ENCODE measurements at regions not wholly inside any gene's neighbourhood (a gene's known extent, or its start where the extent isn't known, plus 50 kb on each side); places are given as distances from the start of the nearest gene placed in this dataset.

DNA sequence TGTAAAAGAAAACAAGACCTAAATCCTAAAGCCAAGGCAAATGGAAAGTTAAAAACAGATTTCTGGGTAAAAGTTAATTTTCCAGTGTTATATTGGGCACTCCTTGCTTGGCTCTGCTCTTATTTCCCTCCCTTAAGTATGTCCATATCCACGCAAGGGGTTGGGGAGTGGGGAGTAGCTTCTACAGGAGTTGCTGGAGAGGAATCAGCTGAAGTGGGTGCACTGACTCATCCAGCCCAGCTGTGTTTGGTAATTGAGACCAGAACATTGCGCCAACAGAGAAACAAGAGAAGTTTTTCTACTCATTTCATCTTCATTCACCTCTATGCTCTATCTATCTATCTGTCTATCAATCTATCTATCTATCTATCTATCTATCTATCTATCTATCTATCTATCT is 298.4 kb upstream of the PDGFD start:
- H3K27ac ChIP-seq: no peak overlapping the region
- ChIA-PET POLR2A (ENCODE audit: low non-redundant PET) (no interaction called here), CTCF (no interaction called here)
- no peak for DNase-seq (ENCODE audit: low spot score)
- TF ChIP-seq, protein P1, sequence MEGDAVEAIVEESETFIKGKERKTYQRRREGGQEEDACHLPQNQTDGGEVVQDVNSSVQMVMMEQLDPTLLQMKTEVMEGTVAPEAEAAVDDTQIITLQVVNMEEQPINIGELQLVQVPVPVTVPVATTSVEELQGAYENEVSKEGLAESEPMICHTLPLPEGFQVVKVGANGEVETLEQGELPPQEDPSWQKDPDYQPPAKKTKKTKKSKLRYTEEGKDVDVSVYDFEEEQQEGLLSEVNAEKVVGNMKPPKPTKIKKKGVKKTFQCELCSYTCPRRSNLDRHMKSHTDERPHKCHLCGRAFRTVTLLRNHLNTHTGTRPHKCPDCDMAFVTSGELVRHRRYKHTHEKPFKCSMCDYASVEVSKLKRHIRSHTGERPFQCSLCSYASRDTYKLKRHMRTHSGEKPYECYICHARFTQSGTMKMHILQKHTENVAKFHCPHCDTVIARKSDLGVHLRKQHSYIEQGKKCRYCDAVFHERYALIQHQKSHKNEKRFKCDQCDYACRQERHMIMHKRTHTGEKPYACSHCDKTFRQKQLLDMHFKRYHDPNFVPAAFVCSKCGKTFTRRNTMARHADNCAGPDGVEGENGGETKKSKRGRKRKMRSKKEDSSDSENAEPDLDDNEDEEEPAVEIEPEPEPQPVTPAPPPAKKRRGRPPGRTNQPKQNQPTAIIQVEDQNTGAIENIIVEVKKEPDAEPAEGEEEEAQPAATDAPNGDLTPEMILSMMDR (conservative IDR thresholded peaks at IDR 0.05; ENCODE audit: low read depth): no peak

DNA sequence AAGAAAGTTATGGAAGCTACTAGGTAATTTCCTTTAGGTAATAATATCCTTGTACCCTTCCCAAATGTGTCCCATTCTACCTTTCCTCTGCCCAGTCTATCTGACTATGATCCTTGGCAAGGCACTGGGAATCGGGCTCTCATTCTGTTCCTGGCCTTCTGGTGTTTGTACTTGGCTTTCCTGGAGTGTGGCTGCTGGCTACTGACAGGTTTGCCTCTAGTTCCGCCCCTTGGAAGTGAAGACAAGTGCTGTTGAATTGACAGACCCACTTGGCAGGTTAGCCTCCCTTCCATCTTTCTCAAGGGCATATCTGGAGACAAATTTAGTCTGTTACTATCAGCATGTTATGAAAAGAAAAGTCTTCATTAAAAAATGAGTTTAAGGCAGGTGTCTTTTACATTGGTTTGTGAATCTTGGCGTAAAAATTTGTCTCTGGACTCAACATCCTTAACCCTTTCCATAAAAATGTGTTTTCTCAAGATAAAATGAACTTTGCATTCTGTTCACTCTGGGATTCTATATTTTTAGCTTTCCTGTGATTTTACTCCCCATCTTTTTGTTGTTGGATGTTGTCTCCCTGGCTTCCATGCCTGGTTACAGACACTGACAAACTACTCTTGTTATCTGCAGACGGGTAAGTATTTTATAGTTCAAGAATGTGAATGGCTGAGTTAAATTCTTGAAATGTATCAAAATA is 287.4 kb upstream of the PDGFD start:
- TF ChIP-seq, protein P1 (conservative IDR thresholded peaks at IDR 0.05; ENCODE audit: low read depth): no peak
- ChIA-PET CTCF (no interaction called here), POLR2A (ENCODE audit: low non-redundant PET) (interaction anchor here (0.6 kb wide), 1 partner anchor 130 kb away, joined by 3 read pairs; no protein-coding TSS in a partner anchor)
- H3K27ac ChIP-seq: no peak overlapping the region
- no peak for DNase-seq (ENCODE audit: low spot score)

GRCh38 chr11:104443387-104443786 is 279.4 kb upstream of the PDGFD start:
- ChIA-PET CTCF (no interaction called here), POLR2A (ENCODE audit: low non-redundant PET) (no interaction called here)
- H3K27ac ChIP-seq: no peak overlapping the region
- TF ChIP-seq, protein P1 (conservative IDR thresholded peaks at IDR 0.05; ENCODE audit: low read depth): no peak
- no peak for DNase-seq (ENCODE audit: low spot score)

DNA sequence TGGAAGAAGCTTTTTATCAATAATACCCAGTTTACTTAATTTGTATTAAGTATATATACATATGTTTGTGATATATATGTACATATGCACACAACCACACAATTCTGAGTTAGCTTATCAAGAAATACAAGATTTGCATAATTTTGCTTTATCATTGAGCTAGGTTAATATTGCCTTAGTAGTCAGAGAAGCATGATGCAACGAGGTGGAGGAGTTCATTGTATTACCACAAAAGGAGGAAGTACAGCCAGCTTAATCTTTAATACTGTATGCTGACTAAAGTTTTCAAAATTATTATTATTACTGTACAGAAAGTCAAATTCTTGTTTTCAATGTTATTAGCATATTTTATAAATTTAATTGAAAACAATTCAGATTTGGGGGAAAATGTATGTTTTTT is 278.4 kb upstream of the PDGFD start:
- CTCF ChIA-PET: no interaction called here
- DNase-seq (ENCODE audit: low spot score): no peak
- no peak overlapping the region for H3K27ac ChIP-seq
- POLR2A ChIA-PET (ENCODE audit: low non-redundant PET): no interaction called here
- TF ChIP-seq, protein P1 (conservative IDR thresholded peaks at IDR 0.05; ENCODE audit: low read depth): no peak

DNA sequence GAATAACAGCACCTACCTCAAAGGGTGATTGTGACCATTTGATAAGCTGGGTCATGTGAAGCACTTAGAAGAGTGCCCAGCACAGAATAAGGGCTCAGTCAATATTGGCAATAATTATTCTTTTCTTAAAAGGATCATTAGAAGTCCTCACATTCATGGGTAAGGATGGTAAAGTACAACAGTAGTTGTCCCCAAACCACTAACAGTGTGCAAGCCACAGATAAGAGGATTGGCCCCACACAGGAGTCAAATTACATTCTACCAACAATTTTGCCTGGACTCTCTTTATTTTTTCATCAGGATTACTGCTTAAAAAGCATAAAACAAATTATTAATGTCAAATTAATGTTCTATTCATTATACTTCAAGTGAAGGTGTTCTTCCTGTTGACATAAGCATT is 271.5 kb upstream of the PDGFD start:
- DNase-seq (ENCODE audit: low spot score): no peak

GRCh38 chr11:104433751-104434150 is 269.8 kb upstream of the PDGFD start:
- TF ChIP-seq, protein P1 (conservative IDR thresholded peaks at IDR 0.05; ENCODE audit: low read depth): no peak
- no peak overlapping the region for H3K27ac ChIP-seq
- POLR2A ChIA-PET (ENCODE audit: low non-redundant PET): no interaction called here
- CTCF ChIA-PET: no interaction called here
- no peak for DNase-seq (ENCODE audit: low spot score)

More for the DNA sequence above, 271.5 kb upstream of the PDGFD start:
- TF ChIP-seq, protein P1 (conservative IDR thresholded peaks at IDR 0.05; ENCODE audit: low read depth): no peak
- H3K27ac ChIP-seq: no peak overlapping the region
- CTCF ChIA-PET: interaction anchor here (0.5 kb wide), 1 partner anchor 76 kb away, joined by 6 read pairs; no protein-coding TSS in a partner anchor
- POLR2A ChIA-PET (ENCODE audit: low non-redundant PET): no interaction called here
